Activated CD4-positive, alpha-beta T cell treated with anti-CD3 and anti-CD28 coated beads, Interleukin-2, amount 50 U/mL, for 16 hours (primary cell): ENCODE measurements at regions not wholly inside any gene's neighbourhood (a gene's known extent, or its start where the extent isn't known, plus 50 kb on each side); places are given as distances from the start of the nearest gene placed in this dataset.

Experiments used
- DNase-seq: peaks from one replicate; pipeline ENCODE4 v3.0.0-alpha.2; 2020

GRCh38 chr3:30945291-30945690, 50.8 kb upstream of the GADL1 start:
- DNase-seq: no peak

GRCh38 chr3:30948426-30948825, 54.0 kb upstream of the GADL1 start:
- DNase-seq: no peak

- DNase-seq: no peak
These were observed 57.4 kb upstream of the GADL1 start for GRCh38 chr3:30951826-30952225.

- DNase-seq: no peak
These were observed 58.3 kb upstream of the GADL1 start for GRCh38 chr3:30952786-30953185.

GRCh38 chr3:30954426-30954825, 60.0 kb upstream of the GADL1 start:
- no peak for DNase-seq

GRCh38 chr3:30962084-30962483, 67.6 kb upstream of the GADL1 start:
- DNase-seq: no peak

GRCh38 chr3:30962493-30962892, 68.0 kb upstream of the GADL1 start:
- DNase-seq: no peak

GRCh38 chr3:30963223-30963722, 68.8 kb upstream of the GADL1 start:
- no peak for DNase-seq

- peak; percentile 33 for DNase-seq
These were observed 70.2 kb upstream of the GADL1 start for GRCh38 chr3:30964612-30965011.

- DNase-seq: no peak
These were observed 72.4 kb upstream of the GADL1 start for GRCh38 chr3:30966896-30967295.

GRCh38 chr3:30970183-30970582, 75.7 kb upstream of the GADL1 start:
- no peak for DNase-seq

- no peak for DNase-seq
These were observed 78.0 kb upstream of the GADL1 start for GRCh38 chr3:30972449-30972848.

GRCh38 chr3:30974071-30974470, 79.6 kb upstream of the GADL1 start:
- DNase-seq: no peak

GRCh38 chr3:30977592-30977991, 83.1 kb upstream of the GADL1 start:
- no peak for DNase-seq

- no peak for DNase-seq
These were observed 86.5 kb upstream of the GADL1 start for GRCh38 chr3:30980993-30981392.

- no peak for DNase-seq
These were observed 88.1 kb upstream of the GADL1 start for GRCh38 chr3:30982416-30983075.

- no peak for DNase-seq
These were observed 90.6 kb upstream of the GADL1 start for GRCh38 chr3:30984855-30985749.

- DNase-seq: no peak
These were observed 92.1 kb upstream of the GADL1 start for GRCh38 chr3:30986551-30986950.

- DNase-seq: no peak
These were observed 94.3 kb upstream of the GADL1 start for GRCh38 chr3:30988769-30989168.

- DNase-seq: no peak
These were observed 95.0 kb upstream of the GADL1 start for GRCh38 chr3:30989276-30990030.

- no peak for DNase-seq
These were observed 102.0 kb upstream of the GADL1 start for GRCh38 chr3:30996467-30996866.

- no peak for DNase-seq
These were observed 108.3 kb upstream of the GADL1 start for GRCh38 chr3:31002730-31003129.

- DNase-seq: peak; percentile 8
These were observed 109.7 kb upstream of the GADL1 start for GRCh38 chr3:31004025-31004678.
